ENCODE measurements at regions not wholly inside any gene's neighbourhood (a gene's known extent, or its start where the extent isn't known, plus 50 kb on each side); places are given as distances from the start of the nearest gene placed in this dataset.

- TF ChIP-seq POLR2A (IDR thresholded peaks at IDR 0.05; ENCODE audit: low read length) (no peak), MYC (IDR thresholded peaks at IDR 0.05; ENCODE audit: borderline replicate concordance, low read length) (no peak)
- TF ChIP-seq, protein P1, sequence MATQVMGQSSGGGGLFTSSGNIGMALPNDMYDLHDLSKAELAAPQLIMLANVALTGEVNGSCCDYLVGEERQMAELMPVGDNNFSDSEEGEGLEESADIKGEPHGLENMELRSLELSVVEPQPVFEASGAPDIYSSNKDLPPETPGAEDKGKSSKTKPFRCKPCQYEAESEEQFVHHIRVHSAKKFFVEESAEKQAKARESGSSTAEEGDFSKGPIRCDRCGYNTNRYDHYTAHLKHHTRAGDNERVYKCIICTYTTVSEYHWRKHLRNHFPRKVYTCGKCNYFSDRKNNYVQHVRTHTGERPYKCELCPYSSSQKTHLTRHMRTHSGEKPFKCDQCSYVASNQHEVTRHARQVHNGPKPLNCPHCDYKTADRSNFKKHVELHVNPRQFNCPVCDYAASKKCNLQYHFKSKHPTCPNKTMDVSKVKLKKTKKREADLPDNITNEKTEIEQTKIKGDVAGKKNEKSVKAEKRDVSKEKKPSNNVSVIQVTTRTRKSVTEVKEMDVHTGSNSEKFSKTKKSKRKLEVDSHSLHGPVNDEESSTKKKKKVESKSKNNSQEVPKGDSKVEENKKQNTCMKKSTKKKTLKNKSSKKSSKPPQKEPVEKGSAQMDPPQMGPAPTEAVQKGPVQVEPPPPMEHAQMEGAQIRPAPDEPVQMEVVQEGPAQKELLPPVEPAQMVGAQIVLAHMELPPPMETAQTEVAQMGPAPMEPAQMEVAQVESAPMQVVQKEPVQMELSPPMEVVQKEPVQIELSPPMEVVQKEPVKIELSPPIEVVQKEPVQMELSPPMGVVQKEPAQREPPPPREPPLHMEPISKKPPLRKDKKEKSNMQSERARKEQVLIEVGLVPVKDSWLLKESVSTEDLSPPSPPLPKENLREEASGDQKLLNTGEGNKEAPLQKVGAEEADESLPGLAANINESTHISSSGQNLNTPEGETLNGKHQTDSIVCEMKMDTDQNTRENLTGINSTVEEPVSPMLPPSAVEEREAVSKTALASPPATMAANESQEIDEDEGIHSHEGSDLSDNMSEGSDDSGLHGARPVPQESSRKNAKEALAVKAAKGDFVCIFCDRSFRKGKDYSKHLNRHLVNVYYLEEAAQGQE (IDR thresholded peaks at IDR 0.05), result no peak
Observed at GRCh38 chr14:82641050-82641540, 1107.4 kb upstream of the SEL1L start.
